GM12878 (cell line): ENCODE measurements at regions not wholly inside any gene's neighbourhood (a gene's known extent, or its start where the extent isn't known, plus 50 kb on each side); places are given as distances from the start of the nearest gene placed in this dataset.

Source experiments
- ATAC-seq: fragments of 200-7000 bp; cut with Tn5 transposase; 3 replicates; pipeline ENCODE4 v1.9.1; 2020; ENCODE audit warnings: mild to moderate bottlenecking, moderate library complexity
- BruUV-seq: library from RNA; stranded (reverse); fragments of 400-500 nt; replicated peaks from 2 replicates; lab custom pipeline; 2021; lab: Mats Ljungman, UMichigan
- CTCF ChIA-PET: fragments of 300-600 bp; sonication (Branson Sonifier 250); formaldehyde crosslinking; extraction: SDS; loops from one replicate; lab custom pipeline; 2021; ENCODE audit warnings: inconsistent platforms; lab: Yijun Ruan, JAX
- POLR2A ChIA-PET: fragments of 350-600 bp; formaldehyde crosslinking; extraction: SDS; loops from one replicate; lab custom pipeline; 2021; ENCODE audit warnings: inconsistent platforms; lab: Charles Lee
- RAD21 ChIA-PET: fragments of 300-600 bp; sonication (Branson Sonifier 250); formaldehyde crosslinking; loops from one replicate; lab custom pipeline; 2023; ENCODE audit warnings: antibody characterized with exemption; ENCODE audit not compliant: unreplicated experiment; lab: Charles Lee
- SMC1A ChIA-PET: fragments of 300-600 bp; sonication (Branson Sonifier 250); formaldehyde crosslinking; loops from one replicate; lab custom pipeline; 2023; ENCODE audit not compliant: unreplicated experiment, uncharacterized antibody; lab: Charles Lee
- DNase-seq: peaks from one replicate; pipeline ENCODE4 v3.0.0-alpha.2; 2011; ENCODE audit warnings: low read depth, low spot score
- FAIRE-seq: peaks from 3 replicates; lab custom pipeline; 2011; peaks lifted over from hg19 to GRCh38; lab: Jason Lieb, UNC
- H2AFZ ChIP-seq: 2 replicates; pipeline ENCODE4 v1.6.0; 2011; ENCODE audit warnings: low read depth, low read length, control low read depth; ENCODE audit not compliant: control insufficient read depth
- H3K27ac ChIP-seq: 2 replicates; pipeline ENCODE4 v1.5.1; 2011; ENCODE audit warnings: control low read depth; ENCODE audit not compliant: control insufficient read depth, insufficient read depth
- H3K27me3 ChIP-seq, 2 experiments: replicated peaks in 1 of 2; 2 replicates each; pipeline versions ENCODE4 v1.6.0 to v1.6.1; 2011; ENCODE audit warnings: low read length in 1 of 2; ENCODE audit not compliant: control insufficient read depth in 2 of 2, insufficient read depth in 2 of 2
- H3K36me3 ChIP-seq, 2 experiments: 2 replicates each; pipeline ENCODE4 v1.5.1; 2011; ENCODE audit warnings: low read length in 1 of 2; ENCODE audit not compliant: control insufficient read depth in 2 of 2, insufficient read depth in 2 of 2
- H3K4me1 ChIP-seq: 2 replicates; pipeline ENCODE4 v1.6.1; 2011; ENCODE audit warnings: mild to moderate bottlenecking, low read length, moderate library complexity, mixed read lengths; ENCODE audit not compliant: control insufficient read depth, insufficient read depth
- H3K4me2 ChIP-seq: 2 replicates; pipeline ENCODE4 v1.6.0; 2011; ENCODE audit warnings: control low read depth; ENCODE audit not compliant: control insufficient read depth, insufficient read depth
- H3K4me3 ChIP-seq: fragments of 200-600 bp; sonication (generic); 2 replicates; pipeline ENCODE4 v1.5.1; 2016
- H3K79me2 ChIP-seq: 2 replicates; pipeline ENCODE4 v1.6.0; 2011; ENCODE audit warnings: low read length; ENCODE audit not compliant: control insufficient read depth, insufficient read depth
- H3K9ac ChIP-seq: 2 replicates; pipeline ENCODE4 v1.8.0; 2011; ENCODE audit warnings: low read length, control low read depth, mixed read lengths; ENCODE audit not compliant: control insufficient read depth, insufficient read depth
- H3K9me3 ChIP-seq: replicated peaks from 3 replicates; pipeline ENCODE4 v1.5.1; 2011; ENCODE audit warnings: mild to moderate bottlenecking, low read length; ENCODE audit not compliant: control insufficient read depth, insufficient read depth
- H4K20me1 ChIP-seq: 2 replicates; pipeline ENCODE4 v1.6.0; 2011; ENCODE audit not compliant: control insufficient read depth, insufficient read depth
- BCLAF1 ChIP-seq: fragments of 450-650 bp; IDR thresholded peaks from 2 replicates; pipeline ENCODE4 v1.6.1; 2017; ENCODE audit warnings: antibody characterized with exemption, mild to moderate bottlenecking, moderate library complexity
- EP300 ChIP-seq, 2 experiments: fragments of 150-350 bp in 1 of 2; IDR thresholded peaks; 2 replicates each; pipeline ENCODE4 v1.6.1; 2011 to 2012; ENCODE audit warnings: low read depth in 2 of 2, low read length in 2 of 2, borderline replicate concordance in 1 of 2, improper control_type of control experiment in 1 of 2, inconsistent platforms in 1 of 2; ENCODE audit not compliant: control insufficient read depth in 1 of 2
- ETV6 ChIP-seq, 2 experiments: fragments of 450-650 bp in 1 of 2; IDR thresholded peaks in 1 of 2; conservative IDR thresholded peaks in 1 of 2; 2 replicates each; pipeline ENCODE4 v1.6.1; 2014; ENCODE audit warnings: antibody characterized with exemption in 1 of 2, borderline replicate concordance in 1 of 2, low read depth in 1 of 2, mild to moderate bottlenecking in 1 of 2, moderate library complexity in 1 of 2
- KDM1A ChIP-seq: fragments of 200-600 bp; sonication (generic); IDR thresholded peaks from 2 replicates; pipeline ENCODE4 v1.6.1; 2016; ENCODE audit warnings: borderline replicate concordance
- NBN ChIP-seq: fragments of 450-650 bp; IDR thresholded peaks from 2 replicates; pipeline ENCODE4 v1.6.1; 2016
- NFXL1 ChIP-seq: fragments of 450-650 bp; IDR thresholded peaks from 2 replicates; pipeline ENCODE4 v1.6.1; 2017; ENCODE audit warnings: antibody characterized with exemption, mild to moderate bottlenecking, borderline replicate concordance
- RCOR1 ChIP-seq: conservative IDR thresholded peaks from 2 replicates; pipeline ENCODE4 v1.6.1; 2012; ENCODE audit warnings: low read depth, low read length, improper control_type of control experiment
- SMAD5 ChIP-seq: IDR thresholded peaks from 2 replicates; pipeline ENCODE4 v1.6.1; 2016; ENCODE audit warnings: antibody characterized with exemption, low read depth
- ZBED1 ChIP-seq: IDR thresholded peaks from 2 replicates; pipeline ENCODE4 v1.6.1; 2016; ENCODE audit warnings: borderline replicate concordance
- ZNF274 ChIP-seq: IDR thresholded peaks from one replicate; pipeline ENCODE4 v1.8.0; 2011; ENCODE audit not compliant: insufficient read length, insufficient read depth
- WGBS: methylation state at CpG from one replicate; pipeline ENCODE4 v1.1.6; 2016; ENCODE audit warnings: low lambda C conversion rate; ENCODE audit not compliant: insufficient replicate concordance, insufficient coverage; ENCODE audit errors: missing lambda C conversion rate; 5-methylcytosine and 5-hydroxymethylcytosine counted together
- in situ Hi-C: fragments of 300-500 bp; cut with MboI; formaldehyde crosslinking; loops from 9 replicates; pipeline ENCODE4 v1.14.3; 2018; ENCODE audit warnings: mixed read lengths
- intact Hi-C: fragments of 100-400 bp; cut with micrococcal nuclease; formaldehyde crosslinking; loops from one replicate; pipeline ENCODE4 v1.14.2; 2022; ENCODE audit not compliant: unreplicated experiment
- TF ChIP-seq, protein P1 (sequence below): IDR thresholded peaks from 2 replicates; pipeline ENCODE4 v1.6.1; 2012; ENCODE audit warnings: low read length, inconsistent platforms
- TF ChIP-seq, protein P2 (sequence below): fragments of 450-650 bp; IDR thresholded peaks from 2 replicates; pipeline ENCODE4 v1.6.1; 2017; ENCODE audit warnings: low read depth, mild to moderate bottlenecking, moderate library complexity
- TF ChIP-seq, protein P3 (sequence below): IDR thresholded peaks from 2 replicates; pipeline ENCODE4 v1.6.1; 2011; ENCODE audit warnings: borderline replicate concordance, low read depth, mild to moderate bottlenecking, moderate library complexity, low read length; ENCODE audit not compliant: insufficient read depth, poor library complexity, severe bottlenecking

- Histone ChIP-seq H3K36me3 (no peaks in the 10 kb centered on the region), H3K4me2 (no peak overlapping the region), H3K4me3 (no peak overlapping the region), H4K20me1 (no peaks in the 10 kb centered on the region), H2AFZ (no peak overlapping the region), H3K27ac (no peak overlapping the region), H3K79me2 (no peaks in the 10 kb centered on the region), H3K4me1 (no peaks in the 10 kb centered on the region), H3K9ac (no peak overlapping the region), H3K27me3 (no peaks in the 10 kb centered on the region), H3K9me3 (no peaks in the 10 kb centered on the region)
- ChIA-PET CTCF (no interaction called here), POLR2A (no interaction called here), SMC1A (no interaction called here), RAD21 (no interaction called here)
- no peak for FAIRE-seq
- BruUV-seq, result no TSS peak
- ATAC-seq, result no peak
- in situ Hi-C loops (no loop called here), intact Hi-C loops (no loop called here)
- whole genome bisulfite sequencing, result 38% methylated on average over 1 of the region's 1 CpG
- TF ChIP-seq NBN, result no peak
- TF ChIP-seq NFXL1, result no peak
- TF ChIP-seq SMAD5, result no peak
- TF ChIP-seq, protein P1, sequence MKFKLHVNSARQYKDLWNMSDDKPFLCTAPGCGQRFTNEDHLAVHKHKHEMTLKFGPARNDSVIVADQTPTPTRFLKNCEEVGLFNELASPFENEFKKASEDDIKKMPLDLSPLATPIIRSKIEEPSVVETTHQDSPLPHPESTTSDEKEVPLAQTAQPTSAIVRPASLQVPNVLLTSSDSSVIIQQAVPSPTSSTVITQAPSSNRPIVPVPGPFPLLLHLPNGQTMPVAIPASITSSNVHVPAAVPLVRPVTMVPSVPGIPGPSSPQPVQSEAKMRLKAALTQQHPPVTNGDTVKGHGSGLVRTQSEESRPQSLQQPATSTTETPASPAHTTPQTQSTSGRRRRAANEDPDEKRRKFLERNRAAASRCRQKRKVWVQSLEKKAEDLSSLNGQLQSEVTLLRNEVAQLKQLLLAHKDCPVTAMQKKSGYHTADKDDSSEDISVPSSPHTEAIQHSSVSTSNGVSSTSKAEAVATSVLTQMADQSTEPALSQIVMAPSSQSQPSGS, result no peak
- TF ChIP-seq KDM1A, result no peak
- TF ChIP-seq ETV6 (conservative IDR thresholded peaks at IDR 0.05 in 1 of 2, IDR thresholded peaks at IDR 0.05 in 1 of 2; ENCODE audit: borderline replicate concordance in 1 of 2, low read depth in 1 of 2), result no peak
- TF ChIP-seq, protein P2, sequence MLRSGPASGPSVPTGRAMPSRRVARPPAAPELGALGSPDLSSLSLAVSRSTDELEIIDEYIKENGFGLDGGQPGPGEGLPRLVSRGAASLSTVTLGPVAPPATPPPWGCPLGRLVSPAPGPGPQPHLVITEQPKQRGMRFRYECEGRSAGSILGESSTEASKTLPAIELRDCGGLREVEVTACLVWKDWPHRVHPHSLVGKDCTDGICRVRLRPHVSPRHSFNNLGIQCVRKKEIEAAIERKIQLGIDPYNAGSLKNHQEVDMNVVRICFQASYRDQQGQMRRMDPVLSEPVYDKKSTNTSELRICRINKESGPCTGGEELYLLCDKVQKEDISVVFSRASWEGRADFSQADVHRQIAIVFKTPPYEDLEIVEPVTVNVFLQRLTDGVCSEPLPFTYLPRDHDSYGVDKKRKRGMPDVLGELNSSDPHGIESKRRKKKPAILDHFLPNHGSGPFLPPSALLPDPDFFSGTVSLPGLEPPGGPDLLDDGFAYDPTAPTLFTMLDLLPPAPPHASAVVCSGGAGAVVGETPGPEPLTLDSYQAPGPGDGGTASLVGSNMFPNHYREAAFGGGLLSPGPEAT, result no peak
- TF ChIP-seq BCLAF1, result no peak
- no peak for TF ChIP-seq RCOR1
- TF ChIP-seq ZBED1, result no peak
- TF ChIP-seq, protein P3, sequence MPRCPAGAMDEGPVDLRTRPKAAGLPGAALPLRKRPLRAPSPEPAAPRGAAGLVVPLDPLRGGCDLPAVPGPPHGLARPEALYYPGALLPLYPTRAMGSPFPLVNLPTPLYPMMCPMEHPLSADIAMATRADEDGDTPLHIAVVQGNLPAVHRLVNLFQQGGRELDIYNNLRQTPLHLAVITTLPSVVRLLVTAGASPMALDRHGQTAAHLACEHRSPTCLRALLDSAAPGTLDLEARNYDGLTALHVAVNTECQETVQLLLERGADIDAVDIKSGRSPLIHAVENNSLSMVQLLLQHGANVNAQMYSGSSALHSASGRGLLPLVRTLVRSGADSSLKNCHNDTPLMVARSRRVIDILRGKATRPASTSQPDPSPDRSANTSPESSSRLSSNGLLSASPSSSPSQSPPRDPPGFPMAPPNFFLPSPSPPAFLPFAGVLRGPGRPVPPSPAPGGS, result no peak
- no peak for TF ChIP-seq EP300 (IDR thresholded peaks at IDR 0.05; ENCODE audit: borderline replicate concordance in 1 of 2, control insufficient read depth in 1 of 2, low read depth in 2 of 2, low read length in 2 of 2)
- TF ChIP-seq ZNF274, result no peak
- DNase-seq, result no peak
These were observed 1195.6 kb upstream of the GBE1 start for GRCh38 chr3:82957079-82957478.
